HEK293 (cell line): ENCODE measurements at regions not wholly inside any gene's neighbourhood (a gene's known extent, or its start where the extent isn't known, plus 50 kb on each side); places are given as distances from the start of the nearest gene placed in this dataset.

Experiments
- CTCF ChIA-PET: fragments of 350-600 bp; formaldehyde crosslinking; extraction: SDS; loops from one replicate; lab custom pipeline; 2021; ENCODE audit warnings: antibody characterized with exemption; lab: Yijun Ruan, JAX
- POLR2A ChIA-PET: fragments of 300-600 bp; formaldehyde crosslinking; extraction: SDS; loops from one replicate; lab custom pipeline; 2020; ENCODE audit warnings: antibody characterized with exemption, inconsistent platforms; lab: Yijun Ruan, JAX
- H3K27ac ChIP-seq: fragments of 200-500 bp; sonication (Bioruptor generic); 2 replicates; pipeline ENCODE4 v1.5.1; 2014; ENCODE audit warnings: low read depth, low read length, control low read depth, inconsistent platforms; ENCODE audit errors: extremely low read depth
- H3K36me3 ChIP-seq, 2 experiments: fragments of 200-500 bp in 1 of 2; sonication (Bioruptor generic) in 1 of 2; 1 replicate in 1 of 2; 2 replicates in 1 of 2; pipeline ENCODE4 v1.5.1; 2014 to 2017; ENCODE audit warnings: inconsistent platforms in 2 of 2, low read length in 2 of 2; ENCODE audit not compliant: control insufficient read depth in 2 of 2, insufficient read depth in 1 of 2
- H3K4me1 ChIP-seq: fragments of 200-500 bp; sonication (Bioruptor generic); 2 replicates; pipeline ENCODE4 v1.5.1; 2014; ENCODE audit warnings: mild to moderate bottlenecking, low read length, inconsistent platforms; ENCODE audit not compliant: control insufficient read depth, insufficient read depth
- H3K4me3 ChIP-seq: 2 replicates; pipeline ENCODE4 v1.5.1; 2011; ENCODE audit warnings: low read depth, mild to moderate bottlenecking, control low read depth, low read length, moderate library complexity
- H3K9me3 ChIP-seq: fragments of 200-500 bp; sonication (Bioruptor generic); 2 replicates; pipeline ENCODE4 v1.5.1; 2014; ENCODE audit warnings: low read depth, low read length, inconsistent platforms; ENCODE audit not compliant: control insufficient read depth, insufficient read depth
- GLIS1 ChIP-seq: fragments of 450-650 bp; formaldehyde crosslinking; IDR thresholded peaks from 2 replicates; pipeline ENCODE4 v1.5.1; 2016; ENCODE audit warnings: missing biosample characterization, missing genetic modification characterization
- OSR2 ChIP-seq: fragments of 450-650 bp; formaldehyde crosslinking; IDR thresholded peaks from 2 replicates; pipeline ENCODE4 v1.5.1; 2016; ENCODE audit warnings: missing biosample characterization, missing genetic modification characterization
- PRDM6 ChIP-seq: fragments of 450-650 bp; formaldehyde crosslinking; IDR thresholded peaks from 2 replicates; pipeline ENCODE4 v1.5.1; 2017; ENCODE audit warnings: missing biosample characterization, missing genetic modification characterization
- SALL2 ChIP-seq: fragments of 450-650 bp; formaldehyde crosslinking; IDR thresholded peaks from 2 replicates; pipeline ENCODE4 v1.5.0; 2017; ENCODE audit warnings: missing biosample characterization, mild to moderate bottlenecking, missing genetic modification characterization, borderline replicate concordance
- ZBTB48 ChIP-seq: fragments of 450-650 bp; formaldehyde crosslinking; IDR thresholded peaks from 2 replicates; pipeline ENCODE4 v1.5.1; 2016; ENCODE audit warnings: missing biosample characterization, missing genetic modification characterization
- ZBTB8A ChIP-seq: fragments of 450-650 bp; formaldehyde crosslinking; IDR thresholded peaks from 2 replicates; pipeline ENCODE4 v1.5.1; 2016; ENCODE audit warnings: missing biosample characterization, missing genetic modification characterization
- ZFP41 ChIP-seq: fragments of 450-650 bp; formaldehyde crosslinking; IDR thresholded peaks from 2 replicates; pipeline ENCODE4 v1.5.1; 2016; ENCODE audit warnings: missing biosample characterization, missing genetic modification characterization, borderline replicate concordance
- ZNF23 ChIP-seq: fragments of 450-650 bp; formaldehyde crosslinking; IDR thresholded peaks from 2 replicates; pipeline ENCODE4 v1.5.1; 2016; ENCODE audit warnings: missing biosample characterization, missing genetic modification characterization, borderline replicate concordance
- ZNF248 ChIP-seq: fragments of 450-650 bp; formaldehyde crosslinking; IDR thresholded peaks from 2 replicates; pipeline ENCODE4 v1.5.1; 2017; ENCODE audit warnings: missing biosample characterization, missing genetic modification characterization
- ZNF37A ChIP-seq: fragments of 450-650 bp; IDR thresholded peaks from 2 replicates; pipeline ENCODE4 v1.5.1; 2018; ENCODE audit warnings: missing biosample characterization, missing genetic modification characterization
- ZNF513 ChIP-seq: fragments of 450-650 bp; IDR thresholded peaks from 2 replicates; pipeline ENCODE4 v1.5.1; 2018; ENCODE audit warnings: missing biosample characterization, missing genetic modification characterization
- ZNF549 ChIP-seq: fragments of 450-650 bp; IDR thresholded peaks from 2 replicates; pipeline ENCODE4 v1.5.1; 2018; ENCODE audit warnings: missing biosample characterization, missing genetic modification characterization, mild to moderate bottlenecking, inconsistent platforms, moderate library complexity
- ZNF558 ChIP-seq: fragments of 450-650 bp; formaldehyde crosslinking; IDR thresholded peaks from 2 replicates; pipeline ENCODE4 v1.5.1; 2016; ENCODE audit warnings: missing biosample characterization, missing genetic modification characterization
- ZNF658 ChIP-seq: fragments of 450-650 bp; formaldehyde crosslinking; IDR thresholded peaks from 2 replicates; pipeline ENCODE4; 2016; ENCODE audit warnings: missing biosample characterization, missing genetic modification characterization
- ZNF768 ChIP-seq: fragments of 450-650 bp; formaldehyde crosslinking; IDR thresholded peaks from 2 replicates; pipeline ENCODE4 v1.5.1; 2018; ENCODE audit warnings: missing biosample characterization, mild to moderate bottlenecking, missing genetic modification characterization
- ZNF792 ChIP-seq: fragments of 450-650 bp; formaldehyde crosslinking; IDR thresholded peaks from 2 replicates; pipeline ENCODE4 v1.5.1; 2016; ENCODE audit warnings: missing biosample characterization, missing genetic modification characterization
- ZSCAN16 ChIP-seq: fragments of 450-650 bp; formaldehyde crosslinking; IDR thresholded peaks from 2 replicates; pipeline ENCODE4 v1.5.1; 2016; ENCODE audit warnings: missing biosample characterization, missing genetic modification characterization
- TF ChIP-seq, protein P1 (sequence below): fragments of 450-650 bp; formaldehyde crosslinking; IDR thresholded peaks from 2 replicates; pipeline ENCODE4 v1.5.1; 2016; ENCODE audit warnings: missing biosample characterization, missing genetic modification characterization
- TF ChIP-seq, protein P2 (sequence below): fragments of 450-650 bp; formaldehyde crosslinking; IDR thresholded peaks from 2 replicates; pipeline ENCODE4 v1.5.1; 2016; ENCODE audit warnings: missing biosample characterization, missing genetic modification characterization
- TF ChIP-seq, protein P3 (sequence below): fragments of 450-650 bp; formaldehyde crosslinking; IDR thresholded peaks from 2 replicates; pipeline ENCODE4 v1.5.1; 2017; ENCODE audit warnings: missing biosample characterization, missing genetic modification characterization

DNA sequence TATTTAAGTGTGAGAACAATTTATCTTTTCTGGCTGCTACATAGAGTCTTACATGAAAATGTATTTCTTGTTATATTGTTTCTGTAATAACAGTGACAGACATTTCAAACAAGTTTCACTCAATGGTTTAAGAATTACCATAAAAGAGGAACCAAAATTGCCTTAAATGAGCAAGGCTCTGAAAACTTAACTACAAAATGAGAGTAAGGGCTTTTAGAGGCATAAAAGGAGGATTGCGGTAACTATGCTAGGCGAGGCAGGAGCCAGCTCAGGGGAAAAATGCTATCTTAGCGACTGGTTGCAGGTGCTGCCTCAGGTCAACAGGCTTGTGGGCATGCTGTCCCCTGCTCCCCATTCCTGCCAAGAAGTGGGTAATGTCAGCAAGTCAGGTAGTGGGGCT is 81.7 kb upstream of the MSI2 start:
- POLR2A ChIA-PET = no interaction called here
- no peaks in the 10 kb centered on the region for H3K9me3 ChIP-seq
- no peaks in the 10 kb centered on the region for H3K36me3 ChIP-seq
- no peak overlapping the region for H3K27ac ChIP-seq
- no peaks in the 10 kb centered on the region for H3K4me1 ChIP-seq
- H3K4me3 ChIP-seq = no peak overlapping the region
- TF ChIP-seq PRDM6 (tag by site-specific recombination) = no peak
- TF ChIP-seq ZNF658 (tag by site-specific recombination) = no peak
- TF ChIP-seq, all 188 proteins: peak for 0
- CTCF ChIA-PET = no interaction called here

GRCh38 chr17:57178839-57179238 is 77.5 kb upstream of the MSI2 start:
- Histone ChIP-seq H3K4me1 (no peaks in the 10 kb centered on the region), H3K4me3 (no peak overlapping the region), H3K36me3 (no peaks in the 10 kb centered on the region), H3K9me3 (no peaks in the 10 kb centered on the region)
- CTCF ChIA-PET = no interaction called here
- POLR2A ChIA-PET = no interaction called here
- TF ChIP-seq ZNF37A (tag by site-specific recombination) (no peak), ZNF768 (tag by site-specific recombination) (no peak), ZNF248 (tag by site-specific recombination) (no peak), ZNF792 (tag by site-specific recombination) (no peak), ZBTB48 (tag by site-specific recombination) (no peak)
- TF ChIP-seq, protein P1, sequence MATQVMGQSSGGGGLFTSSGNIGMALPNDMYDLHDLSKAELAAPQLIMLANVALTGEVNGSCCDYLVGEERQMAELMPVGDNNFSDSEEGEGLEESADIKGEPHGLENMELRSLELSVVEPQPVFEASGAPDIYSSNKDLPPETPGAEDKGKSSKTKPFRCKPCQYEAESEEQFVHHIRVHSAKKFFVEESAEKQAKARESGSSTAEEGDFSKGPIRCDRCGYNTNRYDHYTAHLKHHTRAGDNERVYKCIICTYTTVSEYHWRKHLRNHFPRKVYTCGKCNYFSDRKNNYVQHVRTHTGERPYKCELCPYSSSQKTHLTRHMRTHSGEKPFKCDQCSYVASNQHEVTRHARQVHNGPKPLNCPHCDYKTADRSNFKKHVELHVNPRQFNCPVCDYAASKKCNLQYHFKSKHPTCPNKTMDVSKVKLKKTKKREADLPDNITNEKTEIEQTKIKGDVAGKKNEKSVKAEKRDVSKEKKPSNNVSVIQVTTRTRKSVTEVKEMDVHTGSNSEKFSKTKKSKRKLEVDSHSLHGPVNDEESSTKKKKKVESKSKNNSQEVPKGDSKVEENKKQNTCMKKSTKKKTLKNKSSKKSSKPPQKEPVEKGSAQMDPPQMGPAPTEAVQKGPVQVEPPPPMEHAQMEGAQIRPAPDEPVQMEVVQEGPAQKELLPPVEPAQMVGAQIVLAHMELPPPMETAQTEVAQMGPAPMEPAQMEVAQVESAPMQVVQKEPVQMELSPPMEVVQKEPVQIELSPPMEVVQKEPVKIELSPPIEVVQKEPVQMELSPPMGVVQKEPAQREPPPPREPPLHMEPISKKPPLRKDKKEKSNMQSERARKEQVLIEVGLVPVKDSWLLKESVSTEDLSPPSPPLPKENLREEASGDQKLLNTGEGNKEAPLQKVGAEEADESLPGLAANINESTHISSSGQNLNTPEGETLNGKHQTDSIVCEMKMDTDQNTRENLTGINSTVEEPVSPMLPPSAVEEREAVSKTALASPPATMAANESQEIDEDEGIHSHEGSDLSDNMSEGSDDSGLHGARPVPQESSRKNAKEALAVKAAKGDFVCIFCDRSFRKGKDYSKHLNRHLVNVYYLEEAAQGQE (tag by site-specific recombination) = no peak
- TF ChIP-seq, protein P2, sequence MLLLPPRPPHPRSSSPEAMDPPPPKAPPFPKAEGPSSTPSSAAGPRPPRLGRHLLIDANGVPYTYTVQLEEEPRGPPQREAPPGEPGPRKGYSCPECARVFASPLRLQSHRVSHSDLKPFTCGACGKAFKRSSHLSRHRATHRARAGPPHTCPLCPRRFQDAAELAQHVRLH (tag by site-specific recombination) = no peak
- TF ChIP-seq, all 188 proteins: peak for 0
- no peak overlapping the region for H3K27ac ChIP-seq

- no peaks in the 10 kb centered on the region for H3K4me1 ChIP-seq
- H3K9me3 ChIP-seq = no peaks in the 10 kb centered on the region
- ChIA-PET CTCF (interaction anchor here (1.2 to 1.7 kb wide), 2 partner anchors 60 to 489 kb away, joined by 4 to 7 read pairs; no protein-coding TSS in a partner anchor), POLR2A (no interaction called here)
- TF ChIP-seq ZSCAN16 (no peak), ZNF23 (tag by site-specific recombination) (no peak), ZNF549 (no peak), ZBTB8A (tag by site-specific recombination) (no peak), SALL2 (no peak), ZNF513 (no peak), ZNF558 (tag by site-specific recombination) (no peak), ZFP41 (tag by site-specific recombination) (no peak), GLIS1 (no peak), OSR2 (tag by site-specific recombination) (no peak)
- TF ChIP-seq, protein P3, sequence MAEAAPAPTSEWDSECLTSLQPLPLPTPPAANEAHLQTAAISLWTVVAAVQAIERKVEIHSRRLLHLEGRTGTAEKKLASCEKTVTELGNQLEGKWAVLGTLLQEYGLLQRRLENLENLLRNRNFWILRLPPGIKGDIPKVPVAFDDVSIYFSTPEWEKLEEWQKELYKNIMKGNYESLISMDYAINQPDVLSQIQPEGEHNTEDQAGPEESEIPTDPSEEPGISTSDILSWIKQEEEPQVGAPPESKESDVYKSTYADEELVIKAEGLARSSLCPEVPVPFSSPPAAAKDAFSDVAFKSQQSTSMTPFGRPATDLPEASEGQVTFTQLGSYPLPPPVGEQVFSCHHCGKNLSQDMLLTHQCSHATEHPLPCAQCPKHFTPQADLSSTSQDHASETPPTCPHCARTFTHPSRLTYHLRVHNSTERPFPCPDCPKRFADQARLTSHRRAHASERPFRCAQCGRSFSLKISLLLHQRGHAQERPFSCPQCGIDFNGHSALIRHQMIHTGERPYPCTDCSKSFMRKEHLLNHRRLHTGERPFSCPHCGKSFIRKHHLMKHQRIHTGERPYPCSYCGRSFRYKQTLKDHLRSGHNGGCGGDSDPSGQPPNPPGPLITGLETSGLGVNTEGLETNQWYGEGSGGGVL (tag by site-specific recombination) = no peak
- no peak overlapping the region for H3K27ac ChIP-seq
- no peaks in the 10 kb centered on the region for H3K36me3 ChIP-seq
- H3K4me3 ChIP-seq = no peak overlapping the region
Measured at GRCh38 chr17:57182621-57183020, 73.7 kb upstream of the MSI2 start.
